H9 (cell line): ENCODE measurements at regions not wholly inside any gene's neighbourhood (a gene's known extent, or its start where the extent isn't known, plus 50 kb on each side); places are given as distances from the start of the nearest gene placed in this dataset.

Source experiments
- DNase-seq: peaks from one replicate; pipeline ENCODE4 v3.0.0-alpha.2; 2017
- H2AFZ ChIP-seq: one replicate; pipeline ENCODE4 v1.6.1; 2013; ENCODE audit warnings: mild to moderate bottlenecking, low read length, control low read depth, moderate library complexity
- H2AK5ac ChIP-seq: 2 replicates; pipeline ENCODE4 v1.6.1; 2013; ENCODE audit warnings: low read length, control low read depth, mixed read lengths; ENCODE audit not compliant: insufficient read length
- H2BK120ac ChIP-seq: one replicate; pipeline ENCODE4 v1.6.1; 2013; ENCODE audit warnings: low read depth, mild to moderate bottlenecking, low read length, control low read depth, inconsistent platforms; ENCODE audit not compliant: poor library complexity, severe bottlenecking
- H2BK12ac ChIP-seq: 2 replicates; pipeline ENCODE4 v1.6.1; 2013; ENCODE audit warnings: low read length, control low read depth, mixed read lengths, low read depth; ENCODE audit not compliant: insufficient read length
- H2BK15ac ChIP-seq: 2 replicates; pipeline ENCODE4 v1.6.1; 2013; ENCODE audit warnings: low read depth, low read length, control low read depth
- H2BK20ac ChIP-seq: one replicate; pipeline ENCODE4 v1.6.1; 2013; ENCODE audit warnings: low read depth, mild to moderate bottlenecking, low read length, control low read depth, inconsistent platforms; ENCODE audit not compliant: poor library complexity, severe bottlenecking
- H2BK5ac ChIP-seq: 2 replicates; pipeline ENCODE4 v1.6.1; 2013; ENCODE audit warnings: low read length, control low read depth, mixed read lengths; ENCODE audit not compliant: insufficient read length
- H3K14ac ChIP-seq: 2 replicates; pipeline ENCODE4 v1.6.1; 2013; ENCODE audit warnings: low read length, control low read depth; ENCODE audit not compliant: insufficient read depth
- H3K18ac ChIP-seq: 2 replicates; pipeline ENCODE4 v1.6.1; 2013; ENCODE audit warnings: low read depth, mild to moderate bottlenecking, mixed read lengths, low read length, control low read depth; ENCODE audit not compliant: insufficient read length
- H3K23ac ChIP-seq: 2 replicates; pipeline ENCODE4 v1.6.1; 2013; ENCODE audit warnings: low read length, control low read depth, mixed read lengths, low read depth; ENCODE audit not compliant: insufficient read length
- H3K23me2 ChIP-seq: 2 replicates; pipeline ENCODE4 v1.6.1; 2013; ENCODE audit warnings: low read depth, mild to moderate bottlenecking, mixed read lengths, low read length, control low read depth; ENCODE audit not compliant: insufficient read length, poor library complexity, severe bottlenecking
- H3K27ac ChIP-seq: 2 replicates; pipeline ENCODE4 v1.5.1; 2013; ENCODE audit warnings: low read length, control low read depth, mixed read lengths, low read depth; ENCODE audit not compliant: insufficient read length
- H3K27me3 ChIP-seq: 2 replicates; pipeline ENCODE4 v1.6.1; 2013; ENCODE audit warnings: low read length, control low read depth, inconsistent platforms; ENCODE audit not compliant: insufficient read depth
- H3K4ac ChIP-seq: 2 replicates; pipeline ENCODE4 v1.6.1; 2013; ENCODE audit warnings: low read depth, mild to moderate bottlenecking, control low read depth, inconsistent platforms, low read length, moderate library complexity
- H3K4me1 ChIP-seq: 2 replicates; pipeline ENCODE4 v1.6.1; 2013; ENCODE audit warnings: low read length, control low read depth, inconsistent platforms; ENCODE audit not compliant: insufficient read depth
- H3K4me2 ChIP-seq: 2 replicates; pipeline ENCODE4 v1.6.1; 2013; ENCODE audit warnings: low read length, control low read depth, mixed read lengths; ENCODE audit not compliant: insufficient read length, insufficient read depth
- H3K56ac ChIP-seq: 2 replicates; pipeline ENCODE4 v1.6.1; 2013; ENCODE audit warnings: low read depth, mild to moderate bottlenecking, mixed read lengths, low read length, control low read depth; ENCODE audit not compliant: insufficient read length
- H3K79me1 ChIP-seq: 2 replicates; pipeline ENCODE4 v1.6.1; 2013; ENCODE audit warnings: low read depth, mild to moderate bottlenecking, moderate library complexity, low read length, control low read depth, inconsistent platforms; ENCODE audit not compliant: insufficient read depth, poor library complexity, severe bottlenecking
- H3K79me2 ChIP-seq: 2 replicates; pipeline ENCODE4 v1.6.1; 2013; ENCODE audit warnings: low read length, control low read depth, inconsistent platforms; ENCODE audit not compliant: insufficient read depth
- H3K9ac ChIP-seq: 2 replicates; pipeline ENCODE4 v1.6.1; 2013; ENCODE audit warnings: low read length, control low read depth, mixed read lengths; ENCODE audit not compliant: insufficient read length; ENCODE audit errors: extremely low read depth
- H3K9me3 ChIP-seq: one replicate; pipeline ENCODE4 v1.6.1; 2013; ENCODE audit warnings: low read depth, low read length, inconsistent platforms; ENCODE audit not compliant: control insufficient read depth
- H3T11ph ChIP-seq: one replicate; pipeline ENCODE4 v1.6.1; 2013; ENCODE audit warnings: mild to moderate bottlenecking, low read length, control low read depth, inconsistent platforms
- H4K20me1 ChIP-seq: one replicate; pipeline ENCODE4 v1.6.1; 2013; ENCODE audit not compliant: control insufficient read depth, insufficient read length, insufficient read depth
- H4K5ac ChIP-seq: 2 replicates; pipeline ENCODE4 v1.6.1; 2013; ENCODE audit warnings: low read depth, mild to moderate bottlenecking, mixed read lengths, low read length, control low read depth; ENCODE audit not compliant: insufficient read length
- H4K8ac ChIP-seq: replicated peaks from 2 replicates; pipeline ENCODE4 v1.6.1; 2013; ENCODE audit warnings: low read length, control low read depth, mixed read lengths, low read depth; ENCODE audit not compliant: insufficient read length
- H4K91ac ChIP-seq: 2 replicates; pipeline ENCODE4 v1.6.1; 2013; ENCODE audit warnings: low read depth, mild to moderate bottlenecking, moderate library complexity, mixed read lengths, low read length, control low read depth; ENCODE audit not compliant: insufficient read length
- H3K27ac Mint-ChIP-seq, 3 experiments: 2 replicates in 2 of 3; 3 replicates in 1 of 3; pipeline ENCODE4 v1.8.0; 2020 to 2021; ENCODE audit warnings: mixed read lengths in 3 of 3, mild to moderate bottlenecking in 1 of 3, moderate library complexity in 1 of 3
- H3K27me3 Mint-ChIP-seq: 2 replicates; pipeline ENCODE4 v1.8.0; 2021; ENCODE audit warnings: low read depth, mild to moderate bottlenecking, moderate library complexity, mixed read lengths
- H3K36me3 Mint-ChIP-seq, 3 experiments: 2 replicates in 2 of 3; 3 replicates in 1 of 3; pipeline ENCODE4 v1.8.0; 2020 to 2021; ENCODE audit warnings: low read depth in 3 of 3, mixed read lengths in 3 of 3; ENCODE audit not compliant: insufficient read depth in 1 of 3
- H3K4me1 Mint-ChIP-seq, 2 experiments: 2 replicates each; pipeline ENCODE4 v1.8.0; 2020; ENCODE audit warnings: mixed read lengths in 2 of 2
- H3K4me3 Mint-ChIP-seq, 2 experiments: 2 replicates in 1 of 2; 3 replicates in 1 of 2; pipeline ENCODE4 v1.8.0; 2020 to 2021; ENCODE audit warnings: mild to moderate bottlenecking in 2 of 2, mixed read lengths in 2 of 2, moderate library complexity in 1 of 2
- H3K9me3 Mint-ChIP-seq, 2 experiments: 2 replicates in 1 of 2; 3 replicates in 1 of 2; pipeline ENCODE4 v1.8.0; 2020; ENCODE audit warnings: mild to moderate bottlenecking in 2 of 2, mixed read lengths in 2 of 2, moderate library complexity in 1 of 2
- WGBS: extraction: QIAGEN DNeasy Blood & Tissue Kit; methylation state at CpG from one replicate; pipeline ENCODE4 v1.1.7; 2013; ENCODE audit warnings: missing lambda C conversion rate, low lambda C conversion rate, mixed read lengths; ENCODE audit not compliant: insufficient read length; ENCODE audit errors: extremely low coverage; 5-methylcytosine and 5-hydroxymethylcytosine counted together
- TF ChIP-seq, protein P1 (sequence below): fragments of 200-600 bp; sonication (generic); conservative IDR thresholded peaks from 3 replicates; pipeline ENCODE4 v1.8.0; 2021; ENCODE audit warnings: antibody characterized with exemption, mild to moderate bottlenecking

DNA sequence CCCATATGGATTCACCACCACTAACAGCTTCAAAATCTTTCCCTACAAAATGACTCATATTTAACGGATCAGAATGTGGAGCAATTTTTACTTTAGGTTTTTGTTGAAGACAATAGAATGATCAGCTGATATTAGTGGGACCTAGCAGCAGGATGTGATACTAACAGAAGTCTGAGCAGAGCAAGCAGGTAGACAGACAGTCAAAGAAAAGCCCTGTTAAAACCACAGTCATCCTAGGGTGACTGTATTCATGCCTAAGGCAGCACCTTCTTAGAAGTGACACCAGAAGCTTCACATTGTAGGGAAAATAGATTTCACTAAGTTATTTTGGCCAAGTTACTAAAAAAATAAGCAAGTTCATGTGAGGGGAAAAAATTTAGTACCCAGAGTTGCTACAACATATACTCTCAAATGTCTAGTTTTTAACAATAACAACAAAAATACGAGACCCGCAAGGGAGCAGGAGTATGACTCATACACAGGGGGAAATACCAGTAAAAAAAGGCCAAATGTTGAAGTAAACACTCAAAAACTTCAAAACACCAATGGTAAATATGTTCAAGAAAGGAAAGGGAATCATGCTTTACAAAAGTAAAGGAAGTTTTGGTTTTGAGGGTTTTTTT, 590.9 kb downstream of the EPHA3 start:
- no peak overlapping the region for H4K5ac ChIP-seq
- H2AFZ ChIP-seq, result no peak overlapping the region
- H4K8ac ChIP-seq, result no peak overlapping the region
- Mint-ChIP-seq H3K27me3 (no peaks in the 10 kb centered on the region), H3K4me1 (no peaks in the 10 kb centered on the region), H3K36me3 (peaks cover 0 to 14% (median 10%) of the 10 kb centered on the region in 3 experiments; a peak in 5 of 7 replicates), H3K27ac (no peak overlapping the region), H3K9me3 (peaks cover 8 to 22% of the 10 kb centered on the region in 2 experiments; a peak in 4 of 5 replicates), H3K4me3 (no peak overlapping the region)
- no peak overlapping the region for H3K18ac ChIP-seq
- H2BK120ac ChIP-seq, result no peak overlapping the region
- no peak overlapping the region for H2AK5ac ChIP-seq
- H3K4me2 ChIP-seq, result no peak overlapping the region
- H4K91ac ChIP-seq, result no peak overlapping the region
- no peak for DNase-seq
- H2BK15ac ChIP-seq, result no peak overlapping the region
- no peak overlapping the region for H3K4ac ChIP-seq
- H3K79me1 ChIP-seq, result no peaks in the 10 kb centered on the region
- H3K9ac ChIP-seq, result no peak overlapping the region
- WGBS, result no CpG with 5 or more reads among the region's 3 CpGs
- no peaks in the 10 kb centered on the region for H3K27me3 ChIP-seq
- peaks cover 6% of the 10 kb centered on the region for H3K9me3 ChIP-seq
- TF ChIP-seq, protein P1, sequence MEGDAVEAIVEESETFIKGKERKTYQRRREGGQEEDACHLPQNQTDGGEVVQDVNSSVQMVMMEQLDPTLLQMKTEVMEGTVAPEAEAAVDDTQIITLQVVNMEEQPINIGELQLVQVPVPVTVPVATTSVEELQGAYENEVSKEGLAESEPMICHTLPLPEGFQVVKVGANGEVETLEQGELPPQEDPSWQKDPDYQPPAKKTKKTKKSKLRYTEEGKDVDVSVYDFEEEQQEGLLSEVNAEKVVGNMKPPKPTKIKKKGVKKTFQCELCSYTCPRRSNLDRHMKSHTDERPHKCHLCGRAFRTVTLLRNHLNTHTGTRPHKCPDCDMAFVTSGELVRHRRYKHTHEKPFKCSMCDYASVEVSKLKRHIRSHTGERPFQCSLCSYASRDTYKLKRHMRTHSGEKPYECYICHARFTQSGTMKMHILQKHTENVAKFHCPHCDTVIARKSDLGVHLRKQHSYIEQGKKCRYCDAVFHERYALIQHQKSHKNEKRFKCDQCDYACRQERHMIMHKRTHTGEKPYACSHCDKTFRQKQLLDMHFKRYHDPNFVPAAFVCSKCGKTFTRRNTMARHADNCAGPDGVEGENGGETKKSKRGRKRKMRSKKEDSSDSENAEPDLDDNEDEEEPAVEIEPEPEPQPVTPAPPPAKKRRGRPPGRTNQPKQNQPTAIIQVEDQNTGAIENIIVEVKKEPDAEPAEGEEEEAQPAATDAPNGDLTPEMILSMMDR, result no peak
- no peaks in the 10 kb centered on the region for H3K79me2 ChIP-seq
- H3K23me2 ChIP-seq, result no peaks in the 10 kb centered on the region
- no peak overlapping the region for H3K27ac ChIP-seq
- no peak overlapping the region for H2BK12ac ChIP-seq
- no peaks in the 10 kb centered on the region for H3K4me1 ChIP-seq
- no peak overlapping the region for H3K56ac ChIP-seq
- H3K14ac ChIP-seq, result no peak overlapping the region
- H3K23ac ChIP-seq, result no peak overlapping the region
- H2BK20ac ChIP-seq, result no peak overlapping the region
- no peak overlapping the region for H3T11ph ChIP-seq
- H4K20me1 ChIP-seq, result no peaks in the 10 kb centered on the region
- no peak overlapping the region for H2BK5ac ChIP-seq
